ENCODE measurements at regions not wholly inside any gene's neighbourhood (a gene's known extent, or its start where the extent isn't known, plus 50 kb on each side); places are given as distances from the start of the nearest gene placed in this dataset.

DNA sequence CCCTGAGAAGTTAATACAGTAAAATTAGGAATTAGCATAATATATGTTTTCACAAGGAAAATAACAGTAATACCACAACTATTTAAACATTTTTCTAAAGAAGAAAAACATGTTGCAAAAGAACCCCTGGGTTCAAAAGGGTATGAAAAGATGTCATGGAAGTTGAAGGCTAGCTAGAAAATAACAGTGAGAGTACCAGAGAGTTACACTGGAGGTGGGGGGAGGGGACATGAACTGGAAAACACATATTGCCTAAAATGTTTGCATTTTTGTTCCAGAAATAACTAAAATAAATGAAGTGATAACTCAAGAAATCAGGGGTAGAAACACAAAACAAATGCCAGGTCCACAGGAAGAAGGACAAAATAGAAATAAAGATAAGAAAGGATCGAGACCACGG, 336.6 kb upstream of the MAD2L1 start:
- Histone ChIP-seq H3K4me3 (ENCODE audit: insufficient read depth, low read length, poor library complexity, severe bottlenecking) (no peak overlapping the region), H3K9me2 (replicated peaks; ENCODE audit: insufficient read depth, low read length) (no peaks in the 10 kb centered on the region), H3K9me3 (ENCODE audit: insufficient read depth, low read length) (no peaks in the 10 kb centered on the region), H3K27ac (ENCODE audit: low read depth, low read length) (no peak overlapping the region), H3K9ac (ENCODE audit: low read length) (no peak overlapping the region), H2AFZ (ENCODE audit: low read depth, low read length, severe bottlenecking) (no peak overlapping the region), H3F3A (ENCODE audit: insufficient read depth) (no peaks in the 10 kb centered on the region), H3K79me2 (ENCODE audit: insufficient read depth, low read length) (no peaks in the 10 kb centered on the region), H3K4me2 (ENCODE audit: low read depth, low read length, poor library complexity, severe bottlenecking) (no peak overlapping the region), H4K20me1 (ENCODE audit: low read depth, low read length) (no peaks in the 10 kb centered on the region), H3K36me3 (ENCODE audit: low read length) (no peaks in the 10 kb centered on the region), H3K27me3 (ENCODE audit: low read length) (no peaks in the 10 kb centered on the region)
- no peak for TF ChIP-seq EZH2phosphoT487 (conservative IDR thresholded peaks at IDR 0.05; ENCODE audit: low read length)

GRCh38 chr4:120400441-120400840, 333.8 kb upstream of the MAD2L1 start:
- H3F3A ChIP-seq (ENCODE audit: insufficient read depth) = no peaks in the 10 kb centered on the region
- no peaks in the 10 kb centered on the region for H4K20me1 ChIP-seq (ENCODE audit: low read depth, low read length)
- H3K9ac ChIP-seq (ENCODE audit: low read length) = no peak overlapping the region
- no peak overlapping the region for H3K4me2 ChIP-seq (ENCODE audit: low read depth, low read length, poor library complexity, severe bottlenecking)
- H3K27ac ChIP-seq (ENCODE audit: low read depth, low read length) = no peak overlapping the region
- H3K9me3 ChIP-seq (ENCODE audit: insufficient read depth, low read length) = no peaks in the 10 kb centered on the region
- H3K79me2 ChIP-seq (ENCODE audit: insufficient read depth, low read length) = no peaks in the 10 kb centered on the region
- H3K9me2 ChIP-seq (replicated peaks; ENCODE audit: insufficient read depth, low read length) = no peaks in the 10 kb centered on the region
- TF ChIP-seq EZH2phosphoT487 (conservative IDR thresholded peaks at IDR 0.05; ENCODE audit: low read length) = no peak
- no peak for TF ChIP-seq CTCF (IDR thresholded peaks at IDR 0.05; ENCODE audit: insufficient read depth, low read length, poor library complexity, severe bottlenecking)
- H3K27me3 ChIP-seq (ENCODE audit: low read length) = no peaks in the 10 kb centered on the region
- H2AFZ ChIP-seq (ENCODE audit: low read depth, low read length, severe bottlenecking) = no peak overlapping the region
- H3K36me3 ChIP-seq (ENCODE audit: low read length) = no peaks in the 10 kb centered on the region
- H3K4me3 ChIP-seq (ENCODE audit: insufficient read depth, low read length, poor library complexity, severe bottlenecking) = no peak overlapping the region

GRCh38 chr4:120399826-120400225, 333.2 kb upstream of the MAD2L1 start:
- no peak overlapping the region for H3K4me2 ChIP-seq (ENCODE audit: low read depth, low read length, poor library complexity, severe bottlenecking)
- TF ChIP-seq CTCF (IDR thresholded peaks at IDR 0.05; ENCODE audit: insufficient read depth, low read length, poor library complexity, severe bottlenecking) (no peak), EZH2phosphoT487 (conservative IDR thresholded peaks at IDR 0.05; ENCODE audit: low read length) (no peak)
- H3K27ac ChIP-seq (ENCODE audit: low read depth, low read length) = no peak overlapping the region
- H3K36me3 ChIP-seq (ENCODE audit: low read length) = no peaks in the 10 kb centered on the region
- H3K79me2 ChIP-seq (ENCODE audit: insufficient read depth, low read length) = no peaks in the 10 kb centered on the region
- H2AFZ ChIP-seq (ENCODE audit: low read depth, low read length, severe bottlenecking) = no peak overlapping the region
- no peaks in the 10 kb centered on the region for H3F3A ChIP-seq (ENCODE audit: insufficient read depth)
- no peak overlapping the region for H3K9ac ChIP-seq (ENCODE audit: low read length)
- no peaks in the 10 kb centered on the region for H3K9me2 ChIP-seq (replicated peaks; ENCODE audit: insufficient read depth, low read length)
- no peaks in the 10 kb centered on the region for H3K9me3 ChIP-seq (ENCODE audit: insufficient read depth, low read length)
- H3K4me3 ChIP-seq (ENCODE audit: insufficient read depth, low read length, poor library complexity, severe bottlenecking) = no peak overlapping the region
- no peaks in the 10 kb centered on the region for H3K27me3 ChIP-seq (ENCODE audit: low read length)
- H4K20me1 ChIP-seq (ENCODE audit: low read depth, low read length) = no peaks in the 10 kb centered on the region

DNA sequence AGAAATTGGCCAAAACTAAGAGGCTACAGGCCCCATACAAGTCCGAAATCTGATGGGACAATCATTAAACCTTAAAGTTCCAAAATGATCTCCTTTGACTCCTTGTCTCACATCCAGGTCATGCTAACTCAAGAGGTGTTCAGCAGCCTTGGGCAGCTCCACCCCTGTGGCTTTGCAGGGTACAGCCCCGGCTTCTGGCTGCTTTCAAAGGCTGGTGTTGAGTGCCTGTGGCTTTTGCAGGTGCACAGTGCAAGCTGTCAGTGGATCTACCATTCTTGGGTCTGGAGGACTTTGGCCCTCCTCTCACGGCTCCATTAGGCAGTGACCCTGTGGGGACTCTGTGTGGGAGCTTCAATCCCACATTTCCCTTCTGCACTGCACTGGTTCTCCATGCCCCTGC, 329.1 kb upstream of the MAD2L1 start:
- H3K9me3 ChIP-seq (ENCODE audit: insufficient read depth, low read length) = no peaks in the 10 kb centered on the region
- no peak overlapping the region for H3K4me2 ChIP-seq (ENCODE audit: low read depth, low read length, poor library complexity, severe bottlenecking)
- TF ChIP-seq CTCF (IDR thresholded peaks at IDR 0.05; ENCODE audit: insufficient read depth, low read length, poor library complexity, severe bottlenecking) (no peak), EZH2phosphoT487 (conservative IDR thresholded peaks at IDR 0.05; ENCODE audit: low read length) (no peak)
- no peaks in the 10 kb centered on the region for H4K20me1 ChIP-seq (ENCODE audit: low read depth, low read length)
- no peaks in the 10 kb centered on the region for H3K79me2 ChIP-seq (ENCODE audit: insufficient read depth, low read length)
- H3K27ac ChIP-seq (ENCODE audit: low read depth, low read length) = no peak overlapping the region
- no peak overlapping the region for H3K4me3 ChIP-seq (ENCODE audit: insufficient read depth, low read length, poor library complexity, severe bottlenecking)
- no peaks in the 10 kb centered on the region for H3K9me2 ChIP-seq (replicated peaks; ENCODE audit: insufficient read depth, low read length)
- H3K27me3 ChIP-seq (ENCODE audit: low read length) = no peaks in the 10 kb centered on the region
- H3F3A ChIP-seq (ENCODE audit: insufficient read depth) = no peaks in the 10 kb centered on the region
- H3K36me3 ChIP-seq (ENCODE audit: low read length) = no peaks in the 10 kb centered on the region
- no peak overlapping the region for H2AFZ ChIP-seq (ENCODE audit: low read depth, low read length, severe bottlenecking)
- no peak overlapping the region for H3K9ac ChIP-seq (ENCODE audit: low read length)
